OCI-LY3 (cell line): ENCODE measurements at regions not wholly inside any gene's neighbourhood (a gene's known extent, or its start where the extent isn't known, plus 50 kb on each side); places are given as distances from the start of the nearest gene placed in this dataset.

ENCODE experiments used
- H2AFZ ChIP-seq: fragments of 200-600, 300-600 bp; shearing (Covaris generic); 2 replicates; pipeline ENCODE4 v1.6.0; 2014; ENCODE audit warnings: antibody characterized with exemption, low read depth, low read length
- H3K27ac ChIP-seq: fragments of 200-600, 300-600 bp; sonication (generic); 2 replicates; pipeline ENCODE4 v1.5.1; 2014; ENCODE audit warnings: mild to moderate bottlenecking, low read length, moderate library complexity, mixed read lengths
- H3K27me3 ChIP-seq: fragments of 200-600, 300-600 bp; sonication (generic); 2 replicates; pipeline ENCODE4 v1.6.1; 2014; ENCODE audit warnings: low read depth, low read length, mixed read lengths
- H3K36me3 ChIP-seq: fragments of 200-600, 300-600 bp; sonication (generic); replicated peaks from 2 replicates; pipeline ENCODE3; 2014; ENCODE audit warnings: low read depth, low read length, mixed read lengths
- H3K4me1 ChIP-seq: fragments of 300-600, 200-600 bp; sonication (generic); 2 replicates; pipeline ENCODE4 v1.6.1; 2014; ENCODE audit warnings: low read length, mixed read lengths
- H3K4me2 ChIP-seq: fragments of 200-600, 300-600 bp; sonication (generic); 2 replicates; pipeline ENCODE4 v1.6.1; 2014; ENCODE audit warnings: low read length, mixed read lengths
- H3K4me3 ChIP-seq: fragments of 300-600, 200-600 bp; sonication (generic); 2 replicates; pipeline ENCODE4 v1.5.1; 2014; ENCODE audit warnings: antibody characterized with exemption, mild to moderate bottlenecking, low read length, moderate library complexity
- H3K79me2 ChIP-seq: fragments of 300-600, 200-600 bp; shearing (Covaris generic); 2 replicates; pipeline ENCODE4 v1.6.1; 2014; ENCODE audit warnings: mild to moderate bottlenecking, low read length, mixed read lengths
- H3K9ac ChIP-seq: fragments of 300-600, 200-600 bp; shearing (Covaris generic); 2 replicates; pipeline ENCODE4 v1.6.0; 2014; ENCODE audit warnings: mild to moderate bottlenecking, low read length, moderate library complexity
- H3K9me3 ChIP-seq: fragments of 200-600, 300-600 bp; shearing (Covaris generic); 2 replicates; pipeline ENCODE4 v1.6.1; 2014; ENCODE audit warnings: low read length, mixed read lengths; ENCODE audit not compliant: insufficient read depth
- H4K20me1 ChIP-seq: fragments of 200-600, 300-600 bp; sonication (generic); 2 replicates; pipeline ENCODE4 v1.6.1; 2016; ENCODE audit warnings: low read length, mixed read lengths; ENCODE audit not compliant: insufficient read depth
- TF ChIP-seq, protein P1 (sequence below): fragments of 200-600, 300-600 bp; sonication (generic); IDR thresholded peaks from 2 replicates; pipeline ENCODE4 v1.5.1; 2014; ENCODE audit warnings: antibody characterized with exemption, low read length, low read depth

DNA sequence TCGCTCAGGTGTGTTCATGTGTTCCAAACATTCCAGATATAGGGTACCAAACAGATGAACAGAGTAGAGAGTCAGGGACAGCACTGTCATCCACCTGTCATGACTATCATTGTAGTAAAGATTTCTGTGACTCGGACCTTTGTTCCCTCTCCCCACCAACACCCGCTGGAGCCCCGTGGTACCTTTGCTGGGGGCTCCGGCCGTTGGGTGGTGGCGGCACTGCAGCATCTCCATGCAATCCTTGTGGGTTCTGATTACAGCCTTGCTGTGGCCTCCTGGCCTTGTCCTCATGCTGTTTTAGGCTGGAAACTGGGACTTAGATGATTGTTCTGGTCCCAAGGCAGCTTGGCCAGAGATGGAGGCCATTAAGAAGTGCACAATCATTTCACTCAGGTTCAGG, 247.3 kb downstream of the SKAP2 start:
- TF ChIP-seq, protein P1, sequence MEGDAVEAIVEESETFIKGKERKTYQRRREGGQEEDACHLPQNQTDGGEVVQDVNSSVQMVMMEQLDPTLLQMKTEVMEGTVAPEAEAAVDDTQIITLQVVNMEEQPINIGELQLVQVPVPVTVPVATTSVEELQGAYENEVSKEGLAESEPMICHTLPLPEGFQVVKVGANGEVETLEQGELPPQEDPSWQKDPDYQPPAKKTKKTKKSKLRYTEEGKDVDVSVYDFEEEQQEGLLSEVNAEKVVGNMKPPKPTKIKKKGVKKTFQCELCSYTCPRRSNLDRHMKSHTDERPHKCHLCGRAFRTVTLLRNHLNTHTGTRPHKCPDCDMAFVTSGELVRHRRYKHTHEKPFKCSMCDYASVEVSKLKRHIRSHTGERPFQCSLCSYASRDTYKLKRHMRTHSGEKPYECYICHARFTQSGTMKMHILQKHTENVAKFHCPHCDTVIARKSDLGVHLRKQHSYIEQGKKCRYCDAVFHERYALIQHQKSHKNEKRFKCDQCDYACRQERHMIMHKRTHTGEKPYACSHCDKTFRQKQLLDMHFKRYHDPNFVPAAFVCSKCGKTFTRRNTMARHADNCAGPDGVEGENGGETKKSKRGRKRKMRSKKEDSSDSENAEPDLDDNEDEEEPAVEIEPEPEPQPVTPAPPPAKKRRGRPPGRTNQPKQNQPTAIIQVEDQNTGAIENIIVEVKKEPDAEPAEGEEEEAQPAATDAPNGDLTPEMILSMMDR = no peak
- no peak overlapping the region for H3K27ac ChIP-seq
- H2AFZ ChIP-seq = no peak overlapping the region
- no peaks in the 10 kb centered on the region for H3K4me1 ChIP-seq
- no peak overlapping the region for H3K9ac ChIP-seq
- no peaks in the 10 kb centered on the region for H3K9me3 ChIP-seq
- no peaks in the 10 kb centered on the region for H4K20me1 ChIP-seq
- no peaks in the 10 kb centered on the region for H3K36me3 ChIP-seq
- H3K79me2 ChIP-seq = no peaks in the 10 kb centered on the region
- H3K4me2 ChIP-seq = no peak overlapping the region
- H3K27me3 ChIP-seq = no peaks in the 10 kb centered on the region
- no peak overlapping the region for H3K4me3 ChIP-seq
